Adrenal gland (tissue), 9 donors: ENCODE measurements at regions not wholly inside any gene's neighbourhood (a gene's known extent, or its start where the extent isn't known, plus 50 kb on each side); places are given as distances from the start of the nearest gene placed in this dataset.
"Not testable (repeated sequence)": the region's sequence is repeated elsewhere in the genome, so short reads cannot be mapped to it uniquely, and the experiment has no call there.

ENCODE experiments used
- DNase-seq, 7 donors: peaks; one replicate each; pipeline ENCODE4 v3.0.0-alpha.2; 2019 to 2020
- H3K27ac ChIP-seq, 5 donors: fragments of 200-600 bp; sonication (generic) in 4 of 5; 1 replicate in 3 of 5; 2 replicates in 2 of 5; pipeline versions ENCODE4 v1.5.1 to v1.8.0; 2016 to 2020; ENCODE audit warnings: mild to moderate bottlenecking in 1 of 5
- H3K27me3 ChIP-seq: fragments of 200-600 bp; 2 replicates; pipeline ENCODE4 v1.8.0; 2021
- H3K36me3 ChIP-seq, 2 donors: fragments of 200-600 bp; replicated peaks in 1 of 2; 1 replicate in 1 of 2; 2 replicates in 1 of 2; pipeline versions ENCODE4 v1.5.1 to v1.8.0; 2018 to 2022
- H3K4me1 ChIP-seq, 2 donors: fragments of 200-600 bp; replicated peaks in 1 of 2; 1 replicate in 1 of 2; 2 replicates in 1 of 2; pipeline versions ENCODE4 v1.5.1 to v1.8.0; 2018 to 2021
- H3K4me3 ChIP-seq, 4 donors: fragments of 200-600 bp; sonication (generic) in 3 of 4; one replicate each; pipeline ENCODE4 v1.5.1; 2016 to 2018
- H3K9me3 ChIP-seq, 3 donors: fragments of 200-600 bp; sonication (generic) in 1 of 3; replicated peaks in 1 of 3; 1 replicate in 2 of 3; 2 replicates in 1 of 3; pipeline versions ENCODE4 v1.5.1 to v1.8.0; 2016 to 2021
- POLR2A ChIP-seq, 2 donors: fragments of 450-650 bp; IDR thresholded peaks; one replicate each; pipeline ENCODE4 v1.6.1; 2017; ENCODE audit warnings: antibody characterized with exemption in 2 of 2, mild to moderate bottlenecking in 2 of 2, moderate library complexity in 1 of 2
- WGBS, 4 donors: extraction: QIAGEN DNeasy Blood & Tissue Kit in 2 of 4; methylation state at CpG; one replicate each; pipeline versions ENCODE4 v1.1.5 to v1.1.7; 2013 to 2017; 5-methylcytosine and 5-hydroxymethylcytosine counted together
- intact Hi-C, 2 donors: fragments of 100-400 bp; cut with DNase I; formaldehyde crosslinking; loops; one replicate each; pipeline versions ENCODE4 v1.14.1 to v1.15.0; 2022 to 2023
- TF ChIP-seq, protein P1 (sequence below), 6 experiments: fragments of 450-650 bp in 4 of 6; fragments of 200-600 bp in 2 of 6; sonication (generic) in 1 of 6; IDR thresholded peaks; 1 replicate in 5 of 6; 2 replicates in 1 of 6; pipeline versions ENCODE4 v1.5.1 to v1.8.0; 2016 to 2021; ENCODE audit warnings: antibody characterized with exemption in 6 of 6, mild to moderate bottlenecking in 2 of 6, moderate library complexity in 1 of 6
- donor health status: healthy with polysubstance abuse.
- donor health status: Bipolar disorder and iron deficiency.
- donor health status: DM: yes; HTN: yes; CAD: no.
- donor health status: DM: no; HTN: no; CAD: no.
- donor health status: DM: no; HTN: no; CAD: no.

DNA sequence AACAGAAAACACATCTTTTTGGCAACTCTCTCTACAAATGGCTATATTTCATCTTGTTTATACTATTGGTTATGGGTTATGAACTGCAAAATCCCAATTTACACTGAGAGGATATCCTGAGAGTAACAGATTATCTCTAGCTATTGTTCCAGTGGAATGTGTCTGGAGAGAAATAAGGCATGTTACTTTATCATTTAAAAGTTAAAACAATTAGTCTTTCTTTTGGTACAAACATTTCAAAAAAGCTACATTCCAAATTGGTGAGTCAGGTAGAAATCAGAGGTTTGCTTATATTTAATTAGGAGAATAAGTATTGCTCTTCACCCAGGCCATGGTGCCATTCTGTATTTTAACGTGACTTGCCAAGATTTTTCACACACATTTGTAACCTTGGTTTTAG is 411.6 kb downstream of the CCER1 start:
- Histone ChIP-seq H3K27ac (no peak overlapping the region), H3K9me3 (no peaks in the 10 kb centered on the region), H3K4me3 (no peak overlapping the region), H3K4me1 (no peaks in the 10 kb centered on the region), H3K27me3 (no peaks in the 10 kb centered on the region), H3K36me3 (no peaks in the 10 kb centered on the region)
- no peak for DNase-seq
- intact Hi-C loops = no loop called here
- TF ChIP-seq, protein P1, sequence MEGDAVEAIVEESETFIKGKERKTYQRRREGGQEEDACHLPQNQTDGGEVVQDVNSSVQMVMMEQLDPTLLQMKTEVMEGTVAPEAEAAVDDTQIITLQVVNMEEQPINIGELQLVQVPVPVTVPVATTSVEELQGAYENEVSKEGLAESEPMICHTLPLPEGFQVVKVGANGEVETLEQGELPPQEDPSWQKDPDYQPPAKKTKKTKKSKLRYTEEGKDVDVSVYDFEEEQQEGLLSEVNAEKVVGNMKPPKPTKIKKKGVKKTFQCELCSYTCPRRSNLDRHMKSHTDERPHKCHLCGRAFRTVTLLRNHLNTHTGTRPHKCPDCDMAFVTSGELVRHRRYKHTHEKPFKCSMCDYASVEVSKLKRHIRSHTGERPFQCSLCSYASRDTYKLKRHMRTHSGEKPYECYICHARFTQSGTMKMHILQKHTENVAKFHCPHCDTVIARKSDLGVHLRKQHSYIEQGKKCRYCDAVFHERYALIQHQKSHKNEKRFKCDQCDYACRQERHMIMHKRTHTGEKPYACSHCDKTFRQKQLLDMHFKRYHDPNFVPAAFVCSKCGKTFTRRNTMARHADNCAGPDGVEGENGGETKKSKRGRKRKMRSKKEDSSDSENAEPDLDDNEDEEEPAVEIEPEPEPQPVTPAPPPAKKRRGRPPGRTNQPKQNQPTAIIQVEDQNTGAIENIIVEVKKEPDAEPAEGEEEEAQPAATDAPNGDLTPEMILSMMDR (IDR thresholded peaks at IDR 0.05) = no peak
- TF ChIP-seq POLR2A (IDR thresholded peaks at IDR 0.05) = no peak
- 38 to 54% (median 45%) methylated on average over 1 of the region's 1 CpG for WGBS, 4 donors

DNA sequence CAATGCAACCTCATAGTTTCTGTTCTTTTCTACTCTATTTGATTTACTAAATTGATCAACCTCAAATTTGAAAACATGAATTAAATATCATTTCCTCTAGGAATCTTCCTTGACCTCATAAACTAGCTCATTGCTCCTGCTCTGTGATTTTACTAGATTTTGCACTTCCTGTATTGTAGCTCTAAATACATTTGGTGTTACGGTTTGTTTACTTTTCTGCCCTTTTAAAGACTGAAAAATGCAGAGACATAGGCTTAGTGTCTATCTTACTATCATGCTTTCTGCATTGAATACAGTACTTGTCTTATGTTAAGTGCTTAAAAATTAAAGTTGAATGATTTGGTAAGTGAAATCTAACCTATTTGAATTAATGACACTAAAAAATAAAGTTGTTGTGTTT is 412.1 kb downstream of the CCER1 start:
- intact Hi-C loops, H3K27ac ChIP-seq, H3K27me3 ChIP-seq, H3K4me3 ChIP-seq, H3K9me3 ChIP-seq, DNase-seq, H3K36me3 ChIP-seq, H3K4me1 ChIP-seq: not testable (repeated sequence)
- WGBS, 4 donors = 100% methylated on average over 1 of the region's 1 CpG; no CpG with 5 or more reads in 3 of the 4 donors

DNA sequence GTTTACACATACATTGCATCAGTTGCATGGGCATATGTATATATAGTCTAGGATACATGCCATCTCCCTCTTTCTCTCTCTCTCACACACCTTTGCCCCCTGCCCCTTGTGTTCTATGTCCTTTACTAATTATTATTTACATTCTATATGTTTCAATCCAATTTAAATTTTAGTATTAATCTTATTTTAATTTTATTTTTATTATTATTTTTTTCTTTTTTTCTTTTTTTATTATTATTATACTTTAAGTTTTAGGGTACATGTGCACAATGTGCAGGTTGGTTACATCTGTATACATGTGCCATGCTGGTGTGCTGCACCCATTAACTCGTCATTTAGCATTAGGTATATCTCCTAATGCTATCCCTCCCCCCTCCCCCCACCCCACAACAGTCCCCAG is 421.1 kb downstream of the CCER1 start:
- H3K9me3 ChIP-seq = not testable (repeated sequence)

DNA sequence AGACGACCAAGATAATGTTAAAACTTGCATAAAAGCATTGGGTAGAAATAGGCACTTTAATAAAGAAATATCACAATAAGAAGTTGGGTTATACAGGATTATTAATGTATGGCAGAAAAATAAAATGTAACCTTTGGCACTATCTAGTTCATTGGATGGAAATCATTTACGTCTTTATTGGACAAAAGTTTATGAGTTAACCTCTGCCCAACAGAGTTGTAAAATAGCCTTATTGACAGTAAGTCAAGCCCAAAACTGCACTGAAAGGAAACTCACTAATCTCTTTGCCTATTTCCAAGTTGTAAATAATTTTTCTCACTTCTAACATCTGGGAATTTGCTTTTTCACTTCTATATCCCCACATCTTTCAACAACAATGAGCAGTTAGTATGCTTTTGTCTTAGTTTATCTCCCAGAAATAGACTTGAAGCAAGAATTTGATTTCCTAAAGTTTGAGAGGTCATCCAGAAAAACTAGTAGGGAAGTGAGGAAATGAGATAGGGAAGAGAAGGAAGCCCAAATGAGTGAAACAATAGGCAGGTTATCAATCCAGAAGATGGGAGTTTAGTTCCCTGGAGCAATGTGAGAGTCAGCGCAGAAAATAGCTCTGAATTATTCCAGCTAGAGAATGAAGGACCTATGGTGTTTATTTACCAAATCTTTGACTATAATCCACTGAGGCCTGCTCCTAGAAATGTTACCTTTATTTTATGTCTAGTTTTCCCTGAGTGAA is 434.8 kb downstream of the CCER1 start:
- H3K27ac ChIP-seq = no peak overlapping the region
- no peak for DNase-seq
- no peaks in the 10 kb centered on the region for H3K4me1 ChIP-seq
- H3K4me3 ChIP-seq = no peak overlapping the region
- WGBS, 4 donors = 30 to 47% (median 33%) methylated on average over 3 of the region's 3 CpGs
- H3K9me3 ChIP-seq = no peaks in the 10 kb centered on the region
- intact Hi-C loops = no loop called here
- no peaks in the 10 kb centered on the region for H3K36me3 ChIP-seq
- TF ChIP-seq POLR2A (IDR thresholded peaks at IDR 0.05) = no peak
- TF ChIP-seq, protein P1 (IDR thresholded peaks at IDR 0.05) = no peak
- no peaks in the 10 kb centered on the region for H3K27me3 ChIP-seq

More for the DNA sequence above, 421.1 kb downstream of the CCER1 start:
- DNase-seq, H3K27ac ChIP-seq, H3K4me1 ChIP-seq, H3K36me3 ChIP-seq, H3K27me3 ChIP-seq, H3K4me3 ChIP-seq, intact Hi-C loops: not testable (repeated sequence)
- 35 to 73% (median 63%) methylated on average over 1 of the region's 1 CpG for WGBS, 4 donors

DNA sequence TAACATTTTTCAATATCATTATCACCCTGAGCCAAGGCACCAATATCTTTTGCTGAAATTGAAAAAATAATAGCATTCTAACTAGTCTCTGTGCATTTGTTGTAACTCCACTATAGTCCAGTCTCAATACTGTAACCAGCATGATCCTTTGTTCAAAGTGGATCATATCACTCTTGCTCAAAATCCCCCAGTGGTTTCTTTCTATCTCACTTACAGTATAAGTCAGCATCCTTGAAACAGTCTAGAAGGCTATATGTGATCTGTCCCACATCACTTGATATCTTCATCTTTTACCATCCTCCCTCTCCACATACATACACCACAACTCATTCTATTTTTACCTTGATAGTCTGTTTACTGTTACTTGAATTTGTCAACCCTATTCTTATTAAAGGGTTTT is 435.7 kb downstream of the CCER1 start:
- Histone ChIP-seq H3K27me3 (no peaks in the 10 kb centered on the region), H3K4me1 (no peaks in the 10 kb centered on the region), H3K4me3 (no peak overlapping the region), H3K9me3 (no peaks in the 10 kb centered on the region), H3K27ac (no peak overlapping the region), H3K36me3 (no peaks in the 10 kb centered on the region)
- DNase-seq = no peak
- intact Hi-C loops = no loop called here
- TF ChIP-seq, protein P1 (IDR thresholded peaks at IDR 0.05) = no peak
- no peak for TF ChIP-seq POLR2A (IDR thresholded peaks at IDR 0.05)
